COR-L47 (cell line): ENCODE measurements at regions not wholly inside any gene's neighbourhood (a gene's known extent, or its start where the extent isn't known, plus 50 kb on each side); places are given as distances from the start of the nearest gene placed in this dataset.
"Not testable (repeated sequence)": the region's sequence is repeated elsewhere in the genome, so short reads cannot be mapped to it uniquely, and the experiment has no call there.

ENCODE experiments used
- DNase-seq: peaks from one replicate; lab custom pipeline; 2025; lab: John Stamatoyannopoulos, UW

- not testable (repeated sequence) for DNase-seq
Observed at GRCh38 chr4:30589669-30590068, 130.5 kb upstream of the PCDH7 start.

- DNase-seq, result no peak
Observed at GRCh38 chr4:30600246-30601017, 119.7 kb upstream of the PCDH7 start.

- no peak for DNase-seq
Observed at GRCh38 chr4:30601070-30601865, 118.9 kb upstream of the PCDH7 start.

- DNase-seq, result no peak
Observed at GRCh38 chr4:30605616-30606190, 114.5 kb upstream of the PCDH7 start.

- no peak for DNase-seq
Observed at GRCh38 chr4:30610361-30610760, 109.8 kb upstream of the PCDH7 start.

GRCh38 chr4:30614771-30615170 lies 105.4 kb upstream of the PCDH7 start:
- no peak for DNase-seq

- DNase-seq, result no peak
Observed at GRCh38 chr4:30616942-30617646, 103.1 kb upstream of the PCDH7 start.

GRCh38 chr4:30617836-30618235 lies 102.3 kb upstream of the PCDH7 start:
- DNase-seq, result no peak

GRCh38 chr4:30619679-30620078 lies 100.5 kb upstream of the PCDH7 start:
- DNase-seq, result no peak

- DNase-seq, result no peak
Observed at GRCh38 chr4:30620711-30621110, 99.5 kb upstream of the PCDH7 start.

GRCh38 chr4:30630431-30630830 lies 89.7 kb upstream of the PCDH7 start:
- no peak for DNase-seq

GRCh38 chr4:30632751-30633150 lies 87.4 kb upstream of the PCDH7 start:
- no peak for DNase-seq

GRCh38 chr4:30641345-30641744 lies 78.8 kb upstream of the PCDH7 start:
- DNase-seq, result no peak

GRCh38 chr4:30642567-30642966 lies 77.6 kb upstream of the PCDH7 start:
- no peak for DNase-seq

- no peak for DNase-seq
Observed at GRCh38 chr4:30653291-30653690, 66.9 kb upstream of the PCDH7 start.

- DNase-seq, result no peak
Observed at GRCh38 chr4:30656828-30657227, 63.3 kb upstream of the PCDH7 start.

- DNase-seq, result no peak
Observed at GRCh38 chr4:30667919-30668318, 52.2 kb upstream of the PCDH7 start.

GRCh38 chr4:30670206-30670605 lies 50.0 kb upstream of the PCDH7 start:
- DNase-seq, result no peak
